ENCODE measurements at regions not wholly inside any gene's neighbourhood (a gene's known extent, or its start where the extent isn't known, plus 50 kb on each side); places are given as distances from the start of the nearest gene placed in this dataset.

- ATAC-seq: no peak
- ChIA-PET CTCF (no interaction called here), RAD21 (ENCODE audit: low non-redundant PET in 1 of 2, low total read pairs in 2 of 2, uncharacterized antibody in 2 of 2, unreplicated experiment in 2 of 2) (no interaction called here), POLR2A (no interaction called here)
- Histone ChIP-seq H2AFZ (ENCODE audit: low read depth, low read length, poor library complexity, severe bottlenecking) (no peak overlapping the region), H3K27ac (ENCODE audit: low read depth, low read length) (no peak overlapping the region), H4K20me1 (ENCODE audit: insufficient read depth) (no peaks in the 10 kb centered on the region), H3K9me2 (ENCODE audit: insufficient read depth) (no peaks in the 10 kb centered on the region), H3K9ac (ENCODE audit: low read length) (no peak overlapping the region), H3K36me3 (ENCODE audit: control insufficient read depth in 1 of 2, insufficient read depth in 2 of 2, low read length in 2 of 2) (no peaks in the 10 kb centered on the region), H3K27me3 (ENCODE audit: insufficient read depth, low read length) (peaks cover 46% of the 10 kb centered on the region), H3K9me3 (ENCODE audit: control insufficient read depth in 1 of 2, insufficient read depth in 1 of 2, low read depth in 1 of 2, low read length in 2 of 2) (no peaks in the 10 kb centered on the region), H3K4me2 (ENCODE audit: low read length) (no peak overlapping the region), H3K4me1 (ENCODE audit: control insufficient read depth in 1 of 2, insufficient read depth in 2 of 2, low read length in 2 of 2) (no peaks in the 10 kb centered on the region), H3K79me2 (ENCODE audit: insufficient read depth, low read length) (no peaks in the 10 kb centered on the region), H3K4me3 (replicated peaks in 1 of 2; ENCODE audit: low read depth in 1 of 2, low read length in 2 of 2) (no peak overlapping the region)
- no TSS peak for BruUV-seq (replicated peaks)
- TF ChIP-seq CBX3 (IDR thresholded peaks at IDR 0.05; ENCODE audit: low read depth) (no peak), TCF7L2 (IDR thresholded peaks at IDR 0.05; ENCODE audit: borderline replicate concordance, extremely low read depth, insufficient read depth, insufficient read length) (no peak), EZH2phosphoT487 (IDR thresholded peaks at IDR 0.05; ENCODE audit: borderline replicate concordance) (no peak), ZNF274 (IDR thresholded peaks at IDR 0.05; ENCODE audit: low read depth, low read length) (no peak), ZFX (IDR thresholded peaks at IDR 0.05) (no peak)
- TF ChIP-seq, protein P1, sequence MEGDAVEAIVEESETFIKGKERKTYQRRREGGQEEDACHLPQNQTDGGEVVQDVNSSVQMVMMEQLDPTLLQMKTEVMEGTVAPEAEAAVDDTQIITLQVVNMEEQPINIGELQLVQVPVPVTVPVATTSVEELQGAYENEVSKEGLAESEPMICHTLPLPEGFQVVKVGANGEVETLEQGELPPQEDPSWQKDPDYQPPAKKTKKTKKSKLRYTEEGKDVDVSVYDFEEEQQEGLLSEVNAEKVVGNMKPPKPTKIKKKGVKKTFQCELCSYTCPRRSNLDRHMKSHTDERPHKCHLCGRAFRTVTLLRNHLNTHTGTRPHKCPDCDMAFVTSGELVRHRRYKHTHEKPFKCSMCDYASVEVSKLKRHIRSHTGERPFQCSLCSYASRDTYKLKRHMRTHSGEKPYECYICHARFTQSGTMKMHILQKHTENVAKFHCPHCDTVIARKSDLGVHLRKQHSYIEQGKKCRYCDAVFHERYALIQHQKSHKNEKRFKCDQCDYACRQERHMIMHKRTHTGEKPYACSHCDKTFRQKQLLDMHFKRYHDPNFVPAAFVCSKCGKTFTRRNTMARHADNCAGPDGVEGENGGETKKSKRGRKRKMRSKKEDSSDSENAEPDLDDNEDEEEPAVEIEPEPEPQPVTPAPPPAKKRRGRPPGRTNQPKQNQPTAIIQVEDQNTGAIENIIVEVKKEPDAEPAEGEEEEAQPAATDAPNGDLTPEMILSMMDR (IDR thresholded peaks at IDR 0.05 in 2 of 3, conservative IDR thresholded peaks at IDR 0.05 in 1 of 3; ENCODE audit: borderline replicate concordance in 1 of 3, insufficient read depth in 1 of 3, low read depth in 2 of 3, low read length in 2 of 3): no peak
- intact Hi-C loops (cut with micrococcal nuclease): no loop called here
- DNase-seq (ENCODE audit: low read depth, low spot score): no peak
These were observed 83.3 kb downstream of the NCR2 start for GRCh38 chr6:41418741-41419140.

GRCh38 chr6:41419385-41419784, 84.0 kb downstream of the NCR2 start:
- Histone ChIP-seq H3K36me3 (ENCODE audit: control insufficient read depth in 1 of 2, insufficient read depth in 2 of 2, low read length in 2 of 2) (no peaks in the 10 kb centered on the region), H3K4me1 (ENCODE audit: control insufficient read depth in 1 of 2, insufficient read depth in 2 of 2, low read length in 2 of 2) (peaks cover 0 to 3% of the 10 kb centered on the region in 2 experiments; a peak in 3 of 4 replicates), H3K27ac (ENCODE audit: low read depth, low read length) (no peak overlapping the region), H3K9me2 (ENCODE audit: insufficient read depth) (no peaks in the 10 kb centered on the region), H3K4me3 (replicated peaks in 1 of 2; ENCODE audit: low read depth in 1 of 2, low read length in 2 of 2) (no peak overlapping the region), H3K9ac (ENCODE audit: low read length) (no peak overlapping the region), H3K4me2 (ENCODE audit: low read length) (no peak overlapping the region), H3K9me3 (ENCODE audit: control insufficient read depth in 1 of 2, insufficient read depth in 1 of 2, low read depth in 1 of 2, low read length in 2 of 2) (no peaks in the 10 kb centered on the region), H3K79me2 (ENCODE audit: insufficient read depth, low read length) (no peaks in the 10 kb centered on the region), H4K20me1 (ENCODE audit: insufficient read depth) (no peaks in the 10 kb centered on the region), H2AFZ (ENCODE audit: low read depth, low read length, poor library complexity, severe bottlenecking) (no peak overlapping the region), H3K27me3 (ENCODE audit: insufficient read depth, low read length) (peaks cover 40% of the 10 kb centered on the region)
- ATAC-seq (no peak), DNase-seq (ENCODE audit: low read depth, low spot score) (no peak)
- intact Hi-C loops (cut with micrococcal nuclease): no loop called here
- ChIA-PET POLR2A (no interaction called here), CTCF (no interaction called here), RAD21 (ENCODE audit: low non-redundant PET in 1 of 2, low total read pairs in 2 of 2, uncharacterized antibody in 2 of 2, unreplicated experiment in 2 of 2) (no interaction called here)
- BruUV-seq (replicated peaks): no TSS peak
- TF ChIP-seq, protein P2, sequence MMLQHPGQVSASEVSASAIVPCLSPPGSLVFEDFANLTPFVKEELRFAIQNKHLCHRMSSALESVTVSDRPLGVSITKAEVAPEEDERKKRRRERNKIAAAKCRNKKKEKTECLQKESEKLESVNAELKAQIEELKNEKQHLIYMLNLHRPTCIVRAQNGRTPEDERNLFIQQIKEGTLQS (IDR thresholded peaks at IDR 0.05): no peak
- TF ChIP-seq, protein P3, sequence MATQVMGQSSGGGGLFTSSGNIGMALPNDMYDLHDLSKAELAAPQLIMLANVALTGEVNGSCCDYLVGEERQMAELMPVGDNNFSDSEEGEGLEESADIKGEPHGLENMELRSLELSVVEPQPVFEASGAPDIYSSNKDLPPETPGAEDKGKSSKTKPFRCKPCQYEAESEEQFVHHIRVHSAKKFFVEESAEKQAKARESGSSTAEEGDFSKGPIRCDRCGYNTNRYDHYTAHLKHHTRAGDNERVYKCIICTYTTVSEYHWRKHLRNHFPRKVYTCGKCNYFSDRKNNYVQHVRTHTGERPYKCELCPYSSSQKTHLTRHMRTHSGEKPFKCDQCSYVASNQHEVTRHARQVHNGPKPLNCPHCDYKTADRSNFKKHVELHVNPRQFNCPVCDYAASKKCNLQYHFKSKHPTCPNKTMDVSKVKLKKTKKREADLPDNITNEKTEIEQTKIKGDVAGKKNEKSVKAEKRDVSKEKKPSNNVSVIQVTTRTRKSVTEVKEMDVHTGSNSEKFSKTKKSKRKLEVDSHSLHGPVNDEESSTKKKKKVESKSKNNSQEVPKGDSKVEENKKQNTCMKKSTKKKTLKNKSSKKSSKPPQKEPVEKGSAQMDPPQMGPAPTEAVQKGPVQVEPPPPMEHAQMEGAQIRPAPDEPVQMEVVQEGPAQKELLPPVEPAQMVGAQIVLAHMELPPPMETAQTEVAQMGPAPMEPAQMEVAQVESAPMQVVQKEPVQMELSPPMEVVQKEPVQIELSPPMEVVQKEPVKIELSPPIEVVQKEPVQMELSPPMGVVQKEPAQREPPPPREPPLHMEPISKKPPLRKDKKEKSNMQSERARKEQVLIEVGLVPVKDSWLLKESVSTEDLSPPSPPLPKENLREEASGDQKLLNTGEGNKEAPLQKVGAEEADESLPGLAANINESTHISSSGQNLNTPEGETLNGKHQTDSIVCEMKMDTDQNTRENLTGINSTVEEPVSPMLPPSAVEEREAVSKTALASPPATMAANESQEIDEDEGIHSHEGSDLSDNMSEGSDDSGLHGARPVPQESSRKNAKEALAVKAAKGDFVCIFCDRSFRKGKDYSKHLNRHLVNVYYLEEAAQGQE (IDR thresholded peaks at IDR 0.05; ENCODE audit: low read depth): no peak
- TF ChIP-seq EZH2phosphoT487 (IDR thresholded peaks at IDR 0.05; ENCODE audit: borderline replicate concordance) (no peak), ZFX (IDR thresholded peaks at IDR 0.05) (no peak), CEBPB (IDR thresholded peaks at IDR 0.05; ENCODE audit: low read depth) (no peak), TCF7L2 (IDR thresholded peaks at IDR 0.05; ENCODE audit: borderline replicate concordance, extremely low read depth, insufficient read depth, insufficient read length) (no peak), ZNF274 (IDR thresholded peaks at IDR 0.05; ENCODE audit: low read depth, low read length) (no peak), MAX (IDR thresholded peaks at IDR 0.05) (no peak), CBX3 (IDR thresholded peaks at IDR 0.05; ENCODE audit: low read depth) (no peak)
- TF ChIP-seq, protein P1 (IDR thresholded peaks at IDR 0.05 in 2 of 3, conservative IDR thresholded peaks at IDR 0.05 in 1 of 3; ENCODE audit: borderline replicate concordance in 1 of 3, insufficient read depth in 1 of 3, low read depth in 2 of 3, low read length in 2 of 3): no peak

Data from HCT116 (cell line).